ENCODE measurements at regions not wholly inside any gene's neighbourhood (a gene's known extent, or its start where the extent isn't known, plus 50 kb on each side); places are given as distances from the start of the nearest gene placed in this dataset.
"Not testable (repeated sequence)": the region's sequence is repeated elsewhere in the genome, so short reads cannot be mapped to it uniquely, and the experiment has no call there.

DNA sequence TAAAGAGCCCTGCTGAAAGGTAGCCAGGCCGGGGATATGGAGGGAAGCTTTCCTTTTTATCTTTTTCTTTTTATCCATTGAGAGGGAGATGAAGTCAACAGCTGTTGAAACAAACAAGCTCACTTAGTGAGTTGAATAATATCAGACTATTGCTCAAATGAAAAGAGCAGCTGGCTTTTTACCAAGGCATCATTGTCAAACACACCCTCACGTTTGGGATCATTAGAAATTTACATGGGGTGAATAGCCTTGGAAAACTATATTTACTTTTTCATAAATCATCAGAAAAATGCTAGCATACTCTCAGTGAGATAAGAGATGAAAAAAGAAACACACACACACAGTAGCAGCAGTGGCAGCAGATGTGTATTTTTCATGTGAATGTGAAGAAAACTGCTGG, 71.5 kb upstream of the HNMT start:
- no peak for DNase-seq

DNA sequence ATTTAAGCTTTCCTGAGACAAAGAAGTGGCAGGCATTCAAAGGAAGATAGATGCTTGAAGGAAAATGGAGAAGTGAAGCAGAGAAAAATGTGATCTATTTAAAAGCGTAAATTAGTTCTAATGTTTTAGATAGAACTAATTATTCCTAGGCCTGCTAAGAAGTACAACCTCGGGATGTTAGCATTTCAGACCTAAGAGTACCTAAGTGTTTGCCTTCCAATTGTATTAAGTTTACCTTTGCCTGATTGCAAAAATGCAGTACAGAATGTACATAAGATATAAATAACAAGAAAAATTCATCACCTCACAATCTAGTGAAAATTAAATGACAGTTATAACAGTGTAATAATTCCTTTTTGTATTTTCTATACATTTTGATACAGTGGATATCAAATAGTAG, 71.1 kb upstream of the HNMT start:
- DNase-seq: no peak

DNA sequence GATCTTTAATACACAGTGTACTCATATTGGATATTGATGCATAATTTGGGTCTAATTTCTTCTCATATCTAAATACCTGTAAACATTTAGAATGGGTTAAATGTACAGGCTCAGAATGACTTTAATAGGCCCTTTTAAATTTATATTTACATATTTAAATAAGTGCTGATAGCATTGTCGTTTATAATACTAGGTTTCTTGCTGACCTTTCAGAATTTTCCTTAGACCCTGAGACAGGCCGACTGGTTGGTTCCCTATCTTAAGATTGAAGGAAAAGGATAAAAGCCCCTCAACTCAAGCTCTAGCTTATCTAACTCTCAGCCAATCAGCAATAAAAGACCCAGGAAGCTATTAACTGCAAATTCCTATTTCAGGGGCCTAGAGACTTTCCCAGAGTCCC, 67.8 kb upstream of the HNMT start:
- no peak for DNase-seq

DNA sequence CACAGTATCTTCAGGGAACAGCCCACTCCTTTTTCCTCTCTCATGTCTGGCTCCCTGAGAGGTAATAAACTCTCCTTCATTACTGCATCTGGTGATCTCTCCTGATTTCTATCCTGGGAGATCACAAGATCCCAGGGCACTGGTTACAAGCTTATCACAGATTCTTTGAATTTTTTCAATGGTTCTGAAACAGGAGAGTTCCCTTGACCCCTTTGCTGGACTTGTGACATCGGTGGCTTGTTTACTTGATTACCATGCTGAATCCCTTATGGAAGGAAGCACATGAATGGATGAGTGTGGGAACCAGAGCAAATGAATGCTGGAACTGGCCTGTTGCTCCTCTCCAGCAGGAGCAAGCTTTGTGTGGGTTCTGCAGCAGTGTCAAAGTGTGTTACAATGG, 67.2 kb upstream of the HNMT start:
- DNase-seq: no peak

- DNase-seq: no peak
These were observed 63.7 kb upstream of the HNMT start for GRCh38 chr2:137900421-137901141.

GRCh38 chr2:137910641-137911040, 53.6 kb upstream of the HNMT start:
- DNase-seq: peak; percentile 10

DNA sequence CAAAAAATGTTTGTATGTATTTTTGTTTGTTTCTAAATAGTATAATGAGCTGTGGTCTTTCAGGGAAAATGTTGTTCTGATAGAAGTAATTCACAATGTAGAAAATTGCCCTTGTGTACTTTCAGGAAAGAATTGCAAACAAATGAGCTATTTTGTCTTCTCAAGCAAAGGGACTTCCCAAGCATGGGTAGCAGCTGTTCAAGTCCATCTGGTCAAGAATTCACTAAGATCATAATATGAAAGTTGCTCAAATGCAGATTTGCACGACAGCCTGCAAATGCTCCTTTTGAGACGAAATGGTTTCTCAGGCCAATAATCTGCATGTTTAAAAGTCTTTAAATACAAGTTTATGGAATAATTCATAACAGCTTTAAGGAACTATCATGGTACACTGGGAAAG, 51.9 kb upstream of the HNMT start:
- no peak for DNase-seq

DNA sequence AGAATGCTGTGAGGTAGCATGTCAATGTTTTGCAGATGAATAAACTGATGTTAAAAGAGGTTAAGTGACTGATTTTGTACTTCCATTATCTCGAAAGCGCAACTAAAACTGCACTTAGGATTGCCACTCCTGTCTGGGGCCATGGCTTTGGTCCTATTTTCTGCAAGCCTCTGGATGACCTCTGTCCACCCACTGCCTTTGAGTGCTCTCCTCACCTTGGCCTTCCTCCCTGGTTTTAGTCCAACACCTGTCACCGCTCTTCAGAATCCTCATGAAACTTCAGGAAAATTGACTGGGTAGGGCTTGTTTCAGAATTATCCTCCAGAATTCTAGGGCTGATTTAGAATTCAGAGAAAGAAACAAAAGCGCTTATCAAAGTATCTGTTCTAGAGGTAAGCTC, 51.1 kb upstream of the HNMT start:
- no peak for DNase-seq

DNA sequence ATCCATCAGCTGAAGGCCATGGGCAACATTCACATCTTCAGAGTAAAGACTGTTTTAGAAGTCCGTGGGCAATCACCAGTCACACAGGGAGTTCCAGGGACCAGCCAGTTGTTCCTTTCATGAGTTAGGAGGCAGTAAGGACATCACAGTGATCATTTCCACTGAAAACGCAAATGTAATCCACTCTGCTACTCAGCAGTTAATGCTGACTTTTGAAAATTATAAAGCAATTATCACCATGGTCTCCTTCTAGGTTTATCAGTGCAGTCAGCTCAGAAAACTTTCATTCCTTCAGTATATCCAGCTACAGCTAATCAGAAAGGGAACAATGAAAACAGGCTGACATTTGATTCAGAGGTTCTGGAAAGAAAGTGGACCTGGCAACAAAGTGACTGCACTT, 50.6 kb upstream of the HNMT start:
- DNase-seq: not testable (repeated sequence)

Measured in CD4-positive, alpha-beta T cell treated with Interleukin-17A for 1 hour (primary cell).